Body of pancreas (tissue), 4 donors: ENCODE measurements at regions not wholly inside any gene's neighbourhood (a gene's known extent, or its start where the extent isn't known, plus 50 kb on each side); places are given as distances from the start of the nearest gene placed in this dataset.

Source experiments
- ATAC-seq: fragments of 150-250 bp; one replicate; pipeline ENCODE4 v1.9.1; 2016
- DNase-seq, 4 donors: peaks; one replicate each; pipeline ENCODE4 v3.0.0-alpha.2; 2019
- H3K27ac ChIP-seq, 4 donors: fragments of 200-600 bp; sonication (generic); 1 replicate in 3 of 4; 2 replicates in 1 of 4; pipeline versions ENCODE4 v1.5.1 to v1.6.1; 2016 to 2019; ENCODE audit warnings: mild to moderate bottlenecking in 1 of 4, mixed read lengths in 1 of 4, moderate library complexity in 1 of 4
- H3K27me3 ChIP-seq, 2 donors: fragments of 200-600 bp; sonication (generic); one replicate each; pipeline ENCODE4 v1.6.0; 2016; ENCODE audit warnings: mild to moderate bottlenecking in 1 of 2
- H3K36me3 ChIP-seq, 2 donors: fragments of 200-600 bp; sonication (generic); replicated peaks in 1 of 2; 2 replicates each; pipeline ENCODE4 v1.5.1; 2016; ENCODE audit warnings: low read depth in 2 of 2; ENCODE audit not compliant: insufficient read depth in 1 of 2
- H3K4me1 ChIP-seq: fragments of 200-600 bp; sonication (generic); one replicate; pipeline ENCODE4 v1.6.0; 2016
- H3K4me3 ChIP-seq, 2 donors: fragments of 200-600 bp; sonication (generic); 1 replicate in 1 of 2; 2 replicates in 1 of 2; pipeline ENCODE4 v1.5.1; 2016 to 2019
- H3K9me3 ChIP-seq, 3 donors: fragments of 200-600 bp; sonication (generic); 1 replicate in 2 of 3; 2 replicates in 1 of 3; pipeline ENCODE4 v1.5.1; 2016
- CTCF ChIP-seq, 7 experiments: fragments of 450-650 bp in 4 of 7; fragments of 200-600 bp in 3 of 7; sonication (generic) in 3 of 7; IDR thresholded peaks; one replicate each; pipeline ENCODE4 v1.5.1; 2016 to 2019; ENCODE audit warnings: antibody characterized with exemption in 7 of 7
- POLR2A ChIP-seq, 3 donors: fragments of 450-650 bp; IDR thresholded peaks; one replicate each; pipeline ENCODE4 v1.6.1; 2016; ENCODE audit warnings: antibody characterized with exemption in 3 of 3, mild to moderate bottlenecking in 2 of 3
- WGBS, 2 donors: methylation state at CpG; one replicate each; pipeline ENCODE4 v1.1.5; 2017; 5-methylcytosine and 5-hydroxymethylcytosine counted together
- intact Hi-C: fragments of 100-400 bp; cut with DNase I; formaldehyde crosslinking; loops from one replicate; pipeline ENCODE4 v1.15.1; 2023

GRCh38 chr11:37107415-37107814 lies 509.4 kb upstream of the RAG2 start:
- Histone ChIP-seq H3K27ac (no peak overlapping the region), H3K27me3 (no peaks in the 10 kb centered on the region), H3K4me3 (no peak overlapping the region), H3K4me1 (no peaks in the 10 kb centered on the region), H3K9me3 (no peaks in the 10 kb centered on the region), H3K36me3 (no peaks in the 10 kb centered on the region)
- intact Hi-C loops, result no loop called here
- no peak for ATAC-seq
- DNase-seq, result no peak
- TF ChIP-seq POLR2A (IDR thresholded peaks at IDR 0.05), result no peak
- TF ChIP-seq CTCF (IDR thresholded peaks at IDR 0.05), result no peak

GRCh38 chr11:37105427-37105826 lies 507.4 kb upstream of the RAG2 start:
- H3K27me3 ChIP-seq, result no peaks in the 10 kb centered on the region
- ATAC-seq, result no peak
- TF ChIP-seq POLR2A (IDR thresholded peaks at IDR 0.05), result no peak
- TF ChIP-seq CTCF (IDR thresholded peaks at IDR 0.05), result no peak
- no peak overlapping the region for H3K4me3 ChIP-seq
- no peaks in the 10 kb centered on the region for H3K36me3 ChIP-seq
- DNase-seq, result no peak
- no peak overlapping the region for H3K27ac ChIP-seq
- no peaks in the 10 kb centered on the region for H3K9me3 ChIP-seq
- intact Hi-C loops, result no loop called here
- no peaks in the 10 kb centered on the region for H3K4me1 ChIP-seq
- WGBS, 2 donors, result 43 to 53% methylated on average over 2 of the region's 2 CpGs

- TF ChIP-seq POLR2A (IDR thresholded peaks at IDR 0.05) (no peak), CTCF (IDR thresholded peaks at IDR 0.05) (no peak)
- no peak for DNase-seq
- Histone ChIP-seq H3K27ac (no peak overlapping the region), H3K36me3 (no peaks in the 10 kb centered on the region), H3K4me1 (no peaks in the 10 kb centered on the region), H3K4me3 (no peak overlapping the region), H3K9me3 (no peaks in the 10 kb centered on the region), H3K27me3 (no peaks in the 10 kb centered on the region)
- no peak for ATAC-seq
- intact Hi-C loops, result no loop called here
Measured at GRCh38 chr11:37104380-37104779, 506.3 kb upstream of the RAG2 start.

GRCh38 chr11:37100008-37100407 lies 502.0 kb upstream of the RAG2 start:
- ATAC-seq, result no peak
- H3K27ac ChIP-seq, result no peak overlapping the region

More at GRCh38 chr11:37100008-37100407, 502.0 kb upstream of the RAG2 start:
- Histone ChIP-seq H3K4me3 (no peak overlapping the region), H3K27me3 (no peaks in the 10 kb centered on the region), H3K9me3 (no peaks in the 10 kb centered on the region), H3K36me3 (no peaks in the 10 kb centered on the region), H3K4me1 (no peaks in the 10 kb centered on the region)
- 64 to 67% methylated on average over 1 of the region's 1 CpG for WGBS, 2 donors
- DNase-seq, result no peak
- TF ChIP-seq CTCF (IDR thresholded peaks at IDR 0.05), result no peak
- no peak for TF ChIP-seq POLR2A (IDR thresholded peaks at IDR 0.05)
- intact Hi-C loops, result no loop called here
